ENCODE measurements at regions not wholly inside any gene's neighbourhood (a gene's known extent, or its start where the extent isn't known, plus 50 kb on each side); places are given as distances from the start of the nearest gene placed in this dataset.

DNA sequence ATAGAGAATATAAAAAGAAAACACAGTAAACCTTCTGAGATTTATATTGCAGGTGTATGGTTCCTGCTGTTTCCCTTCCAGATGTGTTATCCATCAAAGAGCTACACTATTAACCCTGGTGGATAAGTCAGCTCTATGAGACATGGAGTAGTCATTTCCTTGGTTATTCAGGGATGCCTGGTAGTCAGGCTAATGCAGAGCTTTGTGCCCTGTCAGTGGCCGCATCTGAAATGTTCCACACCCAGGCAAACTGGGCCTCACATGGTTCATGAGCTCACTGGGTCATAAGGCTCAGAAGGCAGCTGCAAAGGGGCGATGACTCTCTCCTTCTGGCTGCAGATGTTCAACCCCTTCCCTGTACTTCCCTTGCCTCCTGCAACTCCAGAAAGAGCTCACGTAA lies 473.6 kb downstream of the EPHA7 start:
- ATAC-seq (no peak), DNase-seq (no peak)

DNA sequence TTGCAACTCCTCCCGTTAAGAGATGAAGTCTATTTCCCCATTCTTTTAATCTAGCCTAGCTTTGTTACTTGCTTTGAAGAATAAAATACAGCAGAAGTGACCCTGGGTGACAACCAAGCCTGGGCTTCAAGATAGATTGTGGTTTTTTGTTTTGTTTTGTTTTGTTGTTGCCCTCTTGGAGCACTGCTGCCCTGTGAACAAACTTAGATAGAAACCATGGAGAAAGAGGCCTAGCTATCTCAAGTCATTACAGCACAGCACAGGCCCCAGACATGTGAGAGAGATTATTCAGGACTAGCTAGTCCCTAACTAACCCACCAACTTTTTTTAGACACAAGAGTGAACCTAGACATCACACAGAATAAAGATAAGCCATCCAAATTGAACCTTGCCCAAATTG lies 475.2 kb downstream of the EPHA7 start:
- DNase-seq (no peak), ATAC-seq (no peak)

DNA sequence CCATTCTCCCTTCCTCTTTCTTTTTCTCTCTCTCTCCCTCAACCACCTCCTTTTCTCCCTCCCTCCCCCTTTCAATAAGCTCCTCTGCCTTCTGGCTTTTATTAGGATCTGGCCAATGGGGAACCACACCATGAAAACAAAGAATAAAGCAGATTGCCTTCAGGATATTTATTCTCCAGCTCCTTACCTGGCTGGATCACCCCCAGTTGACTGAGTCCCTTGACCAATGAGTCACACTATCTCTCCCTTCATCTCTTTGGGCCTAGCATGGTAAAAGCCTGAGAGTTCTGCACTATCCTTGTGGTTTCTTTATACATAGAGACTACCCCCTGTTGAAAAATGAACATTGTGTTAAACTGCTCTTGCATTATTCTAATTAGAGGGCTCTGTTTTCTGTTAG lies 476.8 kb downstream of the EPHA7 start:
- DNase-seq (no peak), ATAC-seq (no peak)

DNA sequence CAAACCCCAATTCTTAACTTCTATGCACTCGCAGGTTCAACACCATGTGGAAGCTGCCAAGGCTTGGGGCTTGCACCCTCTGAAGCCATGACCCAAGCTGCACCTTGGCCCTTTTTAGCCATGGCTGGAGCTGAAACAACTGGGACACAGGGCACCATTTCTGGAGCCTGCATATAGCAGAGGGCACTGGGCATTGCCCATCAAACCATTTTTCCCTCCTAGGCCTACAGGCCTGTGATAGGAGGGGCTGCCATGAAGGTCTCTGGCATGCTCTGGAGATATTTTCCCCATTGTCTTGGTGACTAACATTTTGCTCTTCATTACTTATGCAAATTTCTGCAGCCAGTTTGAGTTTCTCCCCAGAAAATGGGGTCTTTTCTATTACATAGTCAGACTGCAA lies 484.7 kb downstream of the EPHA7 start:
- ATAC-seq (no peak), DNase-seq (no peak)

DNA sequence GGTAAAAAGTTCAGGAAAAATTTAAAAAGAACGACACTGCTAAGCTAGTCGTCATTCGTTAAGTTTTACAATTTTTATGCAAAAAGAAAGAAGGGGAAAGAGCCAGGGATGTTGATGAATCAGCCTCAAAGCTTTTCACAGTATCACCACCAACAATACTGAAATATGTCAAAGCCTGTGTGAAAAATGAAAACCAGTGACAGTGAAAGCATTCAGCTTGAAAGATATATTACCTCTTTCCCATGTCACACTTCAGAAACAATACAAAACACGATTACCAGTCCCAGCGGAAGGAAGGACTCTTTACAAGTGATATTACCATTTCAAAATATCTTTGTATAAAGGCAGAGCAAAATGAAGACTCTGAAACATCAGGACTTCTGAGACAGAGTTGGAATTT lies 489.2 kb downstream of the EPHA7 start:
- no peak for DNase-seq

DNA sequence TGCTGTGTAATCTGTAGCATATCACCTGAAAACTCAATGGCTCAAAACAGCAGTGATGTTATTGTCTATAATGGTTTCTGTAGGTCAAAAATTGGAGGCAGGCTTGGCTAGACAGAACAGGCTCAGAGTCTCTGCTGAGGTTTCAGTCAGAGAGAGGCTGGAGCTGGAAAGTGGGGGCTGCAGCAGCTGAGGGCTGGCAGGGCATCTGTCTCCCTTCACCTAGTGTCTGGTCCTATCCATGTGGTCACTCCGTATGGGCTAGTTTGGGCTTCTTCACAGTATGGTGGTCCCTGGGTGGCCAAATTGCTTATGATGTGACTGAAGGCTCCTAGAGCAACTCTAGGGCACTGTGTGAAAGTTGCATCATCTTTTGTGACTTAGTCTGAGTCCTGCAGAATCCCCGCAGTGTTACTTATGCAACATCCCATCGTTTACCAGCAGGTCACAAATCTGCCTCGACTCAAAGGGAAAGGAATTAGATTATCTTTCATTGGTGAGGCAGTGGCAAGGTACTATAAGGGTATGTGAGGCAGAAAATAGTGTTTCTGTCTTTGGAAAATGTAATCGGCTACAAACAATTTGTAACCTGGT lies 497.0 kb downstream of the EPHA7 start:
- no peak for DNase-seq
- ATAC-seq, result no peak

More for the DNA sequence above, 489.2 kb downstream of the EPHA7 start:
- no peak for ATAC-seq

DNA sequence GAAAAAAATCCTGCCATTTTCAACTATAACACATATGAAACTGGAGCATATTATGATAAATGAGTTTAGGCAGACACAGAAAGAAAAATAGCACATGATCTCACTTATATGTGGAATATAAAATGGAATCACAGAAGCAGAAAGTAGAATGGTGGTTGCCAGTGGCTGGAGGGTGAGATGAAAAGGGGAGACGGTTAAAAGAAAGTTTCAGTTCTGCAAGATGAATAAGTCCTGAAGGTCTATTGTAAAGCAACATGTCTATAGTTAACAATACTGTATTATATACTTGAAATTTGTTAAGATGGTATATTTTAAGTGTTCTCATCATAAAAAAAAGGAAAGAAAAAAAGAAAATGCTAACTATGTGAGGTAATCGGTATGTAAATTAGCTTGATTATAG lies 503.9 kb downstream of the EPHA7 start:
- ATAC-seq (no peak), DNase-seq (no peak)

DNA sequence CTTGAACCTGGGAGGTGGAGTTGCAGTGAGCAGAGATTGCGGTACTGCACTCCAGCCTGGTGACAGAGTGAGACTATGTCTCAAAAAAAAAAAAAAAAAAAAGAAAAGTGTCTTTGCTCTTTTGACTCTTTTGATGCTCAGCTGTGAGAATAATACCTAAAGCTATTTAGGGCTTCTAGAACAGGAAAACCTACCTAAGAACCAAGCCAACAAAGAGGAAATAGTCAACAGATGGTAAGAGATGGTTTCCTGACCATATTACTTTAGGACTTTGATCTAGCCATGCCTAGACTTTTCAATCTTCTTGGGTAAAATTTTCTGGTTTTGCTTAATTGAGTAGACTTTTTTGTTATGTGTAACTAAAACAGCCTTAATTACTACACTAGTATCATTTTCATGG lies 508.1 kb downstream of the EPHA7 start:
- DNase-seq (no peak), ATAC-seq (no peak)

DNA sequence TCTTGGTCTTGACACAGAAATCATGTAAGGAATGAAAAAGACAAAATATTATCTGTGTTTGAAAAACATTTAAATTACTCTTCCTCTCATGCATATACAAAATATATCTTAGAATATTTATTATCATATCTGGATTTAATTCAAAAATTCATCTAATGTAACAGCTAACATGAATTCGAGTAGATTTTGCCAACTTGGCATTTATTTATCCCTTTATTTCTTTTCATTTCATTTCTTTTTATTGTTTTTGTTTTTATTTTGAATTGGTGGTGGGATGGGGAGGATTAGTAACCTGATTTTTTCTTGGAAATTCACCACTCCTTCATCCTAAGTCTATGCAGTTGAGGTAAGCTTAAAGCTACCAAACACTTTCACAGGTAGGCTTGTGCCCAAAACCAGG lies 508.7 kb downstream of the EPHA7 start:
- no peak for ATAC-seq
- no peak for DNase-seq

DNA sequence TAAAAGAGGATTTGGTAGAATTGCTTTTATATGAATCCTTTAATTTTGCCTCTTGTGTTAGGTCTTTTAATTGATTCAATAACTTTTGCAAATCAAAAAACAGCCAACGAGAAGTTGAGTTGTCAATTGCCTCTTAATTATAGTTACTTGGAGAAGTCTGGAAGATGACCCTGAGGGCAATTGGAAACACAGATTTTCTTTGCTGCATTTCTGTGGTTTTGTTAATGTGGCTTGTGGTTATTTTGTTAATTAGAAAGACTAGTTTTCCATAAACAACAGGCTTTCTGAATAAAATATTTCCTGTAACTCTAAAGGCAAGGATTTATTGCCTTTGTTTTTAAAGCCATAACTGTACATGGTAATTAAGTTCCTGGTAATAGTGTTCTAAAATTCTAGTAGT lies 513.0 kb downstream of the EPHA7 start:
- DNase-seq (no peak), ATAC-seq (no peak)

DNA sequence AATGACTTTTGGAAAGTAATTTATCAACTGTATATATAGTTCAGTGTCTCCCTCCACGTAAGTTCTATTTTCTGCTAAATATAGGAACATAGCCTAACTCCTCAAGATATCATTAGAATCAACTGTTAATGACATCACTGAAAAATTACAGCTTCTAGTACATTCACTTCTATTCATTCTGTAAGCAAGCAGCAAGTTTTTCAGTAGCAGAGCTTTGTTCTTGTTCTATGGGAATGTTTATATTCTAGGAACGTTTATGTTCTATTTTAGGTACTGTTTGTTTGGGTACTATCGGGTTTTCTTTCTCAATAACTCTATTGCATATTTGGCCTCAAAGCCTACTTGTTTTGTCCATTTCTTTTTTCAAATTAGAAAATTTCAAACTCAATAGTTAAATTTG lies 525.6 kb downstream of the EPHA7 start:
- DNase-seq (no peak), ATAC-seq (no peak)

DNA sequence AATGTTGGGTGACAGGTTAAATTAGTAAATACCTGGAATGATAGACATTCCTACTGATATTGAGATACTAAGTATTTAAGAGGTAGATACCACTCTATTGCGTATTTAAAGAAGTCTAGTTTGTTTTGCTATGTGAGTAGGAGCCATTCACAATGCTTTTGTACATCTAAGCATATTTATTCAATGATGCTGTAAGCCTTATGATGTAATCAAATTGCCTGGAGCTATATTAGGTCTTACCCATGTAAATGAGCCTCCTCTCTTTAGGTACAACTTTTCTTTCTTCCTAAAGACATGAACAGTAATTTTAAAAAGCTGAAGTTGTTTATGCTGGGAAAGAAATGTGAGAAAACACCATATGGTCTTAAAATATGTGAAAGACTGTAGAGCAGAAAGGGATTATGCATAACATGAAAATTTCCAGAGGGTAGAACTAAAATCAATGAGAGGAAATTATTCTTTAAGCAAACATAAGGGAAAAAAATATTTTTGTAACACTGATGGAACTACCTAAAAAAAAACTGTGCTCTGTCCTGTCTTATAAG lies 526.7 kb downstream of the EPHA7 start:
- DNase-seq, result no peak
- no peak for ATAC-seq

DNA sequence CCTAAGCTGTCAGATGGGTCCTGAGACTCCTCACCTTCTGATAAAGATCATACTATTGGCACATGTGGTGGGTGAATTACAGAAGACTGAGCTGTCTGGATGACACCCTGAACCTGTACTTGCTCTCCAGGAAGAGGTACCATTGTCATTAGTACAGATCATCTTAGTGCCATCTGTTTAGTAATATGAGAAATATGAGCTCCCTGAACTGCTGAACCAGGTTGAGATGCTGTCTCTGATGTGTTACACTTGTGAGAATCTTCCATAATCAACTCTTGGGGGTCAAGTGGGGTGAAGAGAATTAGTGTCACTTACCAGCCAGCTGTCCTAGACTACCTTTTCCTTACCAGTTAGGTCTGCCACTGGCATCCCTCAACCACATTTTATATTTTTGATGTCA lies 531.0 kb downstream of the EPHA7 start:
- no peak for DNase-seq
- ATAC-seq, result no peak

DNA sequence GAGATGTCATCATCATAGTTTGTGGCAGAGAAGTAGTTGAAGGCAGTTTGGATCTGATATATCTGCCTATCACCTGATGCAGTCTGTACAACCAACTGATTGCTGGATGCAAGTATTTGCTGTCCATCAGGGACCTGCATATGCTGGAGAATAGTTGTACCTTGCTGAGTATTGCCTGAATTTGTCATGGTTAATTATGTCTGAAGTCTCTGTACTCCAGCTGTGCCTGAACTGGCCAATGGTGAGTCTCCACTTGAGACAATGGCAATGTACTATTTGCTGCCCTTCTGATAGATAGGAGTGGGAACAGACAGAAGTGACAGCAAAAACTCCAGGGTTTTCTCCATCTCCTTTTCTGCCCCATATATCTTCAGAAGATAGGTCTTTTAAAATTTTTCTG lies 531.5 kb downstream of the EPHA7 start:
- ATAC-seq (no peak), DNase-seq (no peak)

DNA sequence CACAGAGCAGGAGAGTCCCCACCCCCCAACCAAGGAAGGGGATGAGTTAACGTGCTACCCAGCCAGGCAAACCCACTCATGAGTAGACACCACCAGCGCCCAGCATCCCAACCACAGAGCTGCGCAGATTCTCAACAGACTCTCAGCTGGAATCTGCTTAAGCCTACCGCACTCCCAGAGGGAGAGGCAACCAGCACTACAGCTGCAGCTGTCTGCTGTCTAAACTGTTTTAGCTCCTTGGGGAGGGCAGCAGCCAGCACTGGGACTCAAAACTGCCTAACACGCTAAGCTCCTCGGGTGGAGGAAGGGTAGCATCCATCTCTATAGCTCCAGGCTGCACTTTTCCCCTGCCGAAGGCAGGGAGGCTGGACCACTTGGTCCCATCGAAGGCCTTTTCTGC lies 539.8 kb downstream of the EPHA7 start:
- DNase-seq, result no peak
- ATAC-seq, result no peak

DNA sequence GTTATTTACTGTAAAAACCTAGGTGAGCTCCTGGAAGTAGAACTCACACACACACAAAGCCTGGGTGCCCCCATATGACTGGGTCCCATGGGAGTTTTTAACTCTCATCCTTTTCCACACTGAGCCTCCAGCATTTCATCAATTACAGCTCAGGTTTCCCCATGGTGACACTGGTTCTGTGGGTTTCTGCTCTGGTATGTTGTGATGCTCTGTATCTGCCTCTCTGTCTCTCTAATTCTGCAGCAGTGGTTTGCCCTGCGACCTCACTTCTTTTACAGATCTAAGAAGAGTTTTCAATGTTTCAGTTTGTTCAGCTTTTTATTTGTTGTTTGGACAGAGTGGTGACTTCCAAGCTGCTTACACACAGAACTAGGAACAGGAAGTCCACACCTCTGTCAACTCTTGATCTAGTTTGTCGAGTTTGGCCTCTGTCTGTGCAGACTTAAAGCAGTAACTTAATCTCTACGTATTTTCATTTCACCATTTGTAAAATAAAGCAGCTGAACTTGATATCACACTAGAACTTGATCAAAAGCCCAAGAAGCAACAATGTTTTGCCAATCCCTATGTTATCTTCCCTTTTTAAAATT lies 554.3 kb downstream of the EPHA7 start:
- ATAC-seq, result no peak

DNA sequence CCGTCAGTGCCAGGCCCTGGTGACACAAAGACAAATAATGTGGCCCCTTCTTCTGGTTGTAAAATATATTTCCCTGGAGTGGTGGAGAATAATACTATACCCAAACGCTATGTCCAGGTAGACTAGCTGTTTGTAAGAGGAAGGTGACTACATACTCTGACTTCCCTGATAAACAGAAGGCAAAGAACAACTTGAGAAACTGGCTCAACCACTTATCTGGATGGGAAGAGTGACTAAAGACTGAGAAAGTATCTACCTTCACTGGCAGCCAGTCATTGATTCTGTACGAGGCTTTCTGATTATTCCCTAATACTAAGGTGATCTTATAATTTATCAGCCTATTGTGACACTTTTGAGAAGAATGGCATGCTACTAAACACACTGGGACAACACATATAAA lies 569.7 kb downstream of the EPHA7 start:
- DNase-seq (no peak), ATAC-seq (no peak)

More for the DNA sequence above, 554.3 kb downstream of the EPHA7 start:
- DNase-seq, result no peak

DNA sequence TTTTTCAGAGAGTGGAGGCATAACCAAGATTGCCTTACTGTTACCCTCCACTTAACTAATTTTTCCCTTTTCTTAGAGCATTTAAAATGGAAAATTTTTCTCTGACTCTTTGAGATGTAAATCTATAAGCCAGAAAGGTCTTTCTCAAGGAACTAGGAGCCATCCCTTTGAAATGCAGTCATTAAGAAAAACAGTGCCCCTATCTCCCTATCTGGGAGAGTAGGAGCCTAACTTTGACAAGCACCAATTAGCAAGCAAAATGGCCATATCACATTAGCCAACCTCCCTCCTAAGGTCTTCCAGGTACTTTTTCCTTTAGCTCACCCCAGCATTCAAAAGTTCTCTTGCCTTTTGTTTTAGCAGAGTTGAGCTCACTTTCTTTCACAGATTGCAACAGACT lies 570.5 kb downstream of the EPHA7 start:
- no peak for DNase-seq
- ATAC-seq, result no peak

DNA sequence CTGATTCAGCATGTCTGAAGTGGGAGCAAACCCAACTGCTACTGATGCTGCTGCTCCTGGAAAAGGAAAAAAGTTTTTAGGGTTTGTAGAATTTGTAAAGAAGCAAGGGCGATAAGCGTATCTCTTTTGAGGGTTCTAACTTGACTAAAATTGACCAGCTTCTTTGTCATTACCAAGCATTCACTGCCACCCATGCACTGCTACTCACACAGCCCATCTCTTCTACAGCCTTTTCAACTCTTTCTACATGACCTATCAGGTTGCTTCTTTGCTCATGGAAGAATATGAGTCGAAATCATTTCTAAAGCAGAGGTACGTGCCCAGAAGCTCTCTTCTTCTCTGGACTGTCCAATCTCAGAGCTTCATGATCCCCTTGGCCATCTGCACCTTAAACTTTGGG lies 570.9 kb downstream of the EPHA7 start:
- ATAC-seq (no peak), DNase-seq (no peak)

DNA sequence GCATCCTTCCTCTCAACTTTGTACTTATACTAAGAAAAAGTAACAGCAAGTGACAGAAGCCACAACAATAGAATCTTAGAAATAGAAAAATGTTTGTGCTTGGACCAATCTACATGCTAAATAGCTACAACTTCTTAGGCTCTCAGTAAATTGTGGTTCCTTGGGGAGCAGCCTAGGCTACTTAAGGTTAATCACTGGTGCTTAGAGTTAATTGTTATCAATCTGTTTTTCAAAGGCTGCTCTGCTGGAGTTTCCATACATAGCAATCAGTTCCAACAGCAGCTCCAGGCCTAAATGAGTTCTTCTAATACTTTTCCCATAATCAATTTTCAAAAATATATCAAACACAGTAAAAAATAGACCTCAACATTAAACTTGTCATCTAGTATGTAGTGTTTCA lies 571.4 kb downstream of the EPHA7 start:
- DNase-seq (no peak), ATAC-seq (no peak)

DNA sequence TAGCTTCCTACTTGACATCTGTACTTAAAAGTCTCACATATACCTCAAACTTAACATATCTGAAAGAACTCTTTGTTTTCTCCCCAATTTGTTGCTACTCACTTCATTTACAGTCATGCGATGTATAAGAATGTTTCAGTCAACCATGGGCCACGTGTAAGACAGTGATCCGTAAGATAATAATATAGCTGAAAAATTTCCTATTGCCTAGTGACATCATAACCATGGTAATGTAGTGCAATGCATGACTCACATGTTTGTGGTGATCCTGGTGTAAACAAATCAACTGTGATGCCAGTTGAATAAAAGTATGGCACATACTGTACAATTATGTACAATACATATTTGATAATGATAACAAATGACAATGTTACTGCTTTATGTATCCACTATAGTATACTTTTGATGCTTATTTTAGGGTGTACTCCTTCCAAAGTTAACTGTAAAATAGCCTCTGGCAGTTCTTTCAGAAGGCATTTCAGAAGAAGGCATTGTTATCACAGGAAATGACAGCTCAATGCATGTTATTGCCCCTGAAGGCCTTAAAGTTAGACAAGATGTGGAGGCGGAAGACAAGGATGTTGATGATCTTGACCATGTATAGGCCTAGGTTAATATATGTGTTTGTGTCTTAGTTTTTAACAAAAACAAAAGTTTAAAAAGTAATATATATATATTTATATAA lies 579.0 kb downstream of the EPHA7 start:
- ATAC-seq (no peak), DNase-seq (no peak)

DNA sequence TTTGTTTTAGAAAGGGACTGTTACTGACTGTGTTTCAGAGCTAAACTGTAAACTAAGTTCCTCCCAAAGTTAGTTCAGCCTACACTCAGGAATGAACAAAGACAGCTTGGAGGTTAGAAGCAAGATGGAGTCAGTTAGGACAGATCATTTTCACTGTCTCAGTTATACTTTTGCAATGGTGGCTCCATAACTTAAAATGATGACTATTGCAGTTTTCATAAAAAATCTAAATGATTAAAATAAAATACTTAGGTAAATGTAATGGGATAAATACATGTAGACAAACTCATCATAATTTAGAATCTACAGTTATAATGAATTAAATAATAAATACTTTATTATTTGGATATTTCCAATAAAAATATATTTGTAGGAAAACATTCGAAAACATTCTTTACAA lies 590.6 kb downstream of the EPHA7 start:
- ATAC-seq, result no peak
- no peak for DNase-seq

DNA sequence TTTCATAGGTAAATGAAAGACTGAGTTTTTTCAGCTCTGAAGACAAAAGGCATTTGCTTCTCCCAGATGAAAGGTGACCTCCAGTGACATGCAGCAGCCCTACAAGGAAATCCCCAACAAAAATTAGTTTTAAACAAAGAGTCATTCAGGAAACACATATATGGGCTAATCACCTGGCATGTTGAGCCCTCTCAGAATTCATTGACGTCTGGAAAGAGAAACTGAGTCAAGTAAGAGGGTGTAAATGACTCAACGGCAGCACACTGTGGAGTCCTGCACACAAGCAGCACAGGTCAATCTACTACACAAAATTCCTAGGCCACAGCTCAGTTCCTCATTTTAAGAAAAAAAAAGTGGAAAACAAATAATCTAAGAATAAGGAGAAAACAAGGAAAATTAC lies 592.3 kb downstream of the EPHA7 start:
- DNase-seq, result no peak
- ATAC-seq, result no peak

DNA sequence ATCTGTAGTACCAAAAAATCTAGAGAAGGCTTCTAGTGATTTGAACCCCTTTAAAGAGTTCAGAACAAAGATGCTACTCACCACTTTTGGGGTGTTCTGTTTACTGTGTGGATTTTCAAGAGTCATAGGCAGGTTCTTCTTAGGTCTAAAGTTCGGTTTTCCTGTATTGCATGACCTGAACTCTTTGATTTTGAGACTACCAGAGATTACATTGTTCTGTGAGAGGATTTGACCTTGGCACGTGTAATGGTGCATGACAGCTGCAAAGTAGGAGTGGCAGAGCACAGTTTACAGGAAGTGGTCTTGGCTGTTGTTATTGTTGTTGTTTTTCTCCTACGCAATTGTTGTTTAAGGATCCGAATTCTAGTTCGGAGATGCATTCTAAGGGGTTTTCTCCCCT lies 592.7 kb downstream of the EPHA7 start:
- DNase-seq, result no peak
- no peak for ATAC-seq

Measured in stimulated activated naive CD8-positive, alpha-beta T cell treated with anti-CD3 and anti-CD28 coated beads, Interleukin-15, Interleukin-2, amounts not matched to agents 100 U/mL and 50 U/mL, for 24 hours (primary cell).